ENCODE measurements at regions not wholly inside any gene's neighbourhood (a gene's known extent, or its start where the extent isn't known, plus 50 kb on each side); places are given as distances from the start of the nearest gene placed in this dataset.
"Not testable (repeated sequence)": the region's sequence is repeated elsewhere in the genome, so short reads cannot be mapped to it uniquely, and the experiment has no call there.

- Histone ChIP-seq H3K27me3 (ENCODE audit: control insufficient read depth, insufficient read depth, low read length, poor library complexity, severe bottlenecking) (no peaks in the 10 kb centered on the region), H3K4me3 (ENCODE audit: insufficient read depth, low read depth, low read length) (no peak overlapping the region), H3K4me1 (ENCODE audit: control insufficient read depth, insufficient read depth, low read length) (no peaks in the 10 kb centered on the region), H3K27ac (ENCODE audit: insufficient read depth, low read depth, low read length, poor library complexity, severe bottlenecking) (no peak overlapping the region), H3K36me3 (ENCODE audit: control insufficient read depth, insufficient read depth, low read length) (no peaks in the 10 kb centered on the region), H3K9me3 (ENCODE audit: control insufficient read depth, low read length) (no peaks in the 10 kb centered on the region)
- 69 to 70% methylated on average over 5 of the region's 5 CpGs for WGBS, 2 experiments
Observed at GRCh38 chr7:84912993-84913635, 273.7 kb downstream of the SEMA3D start.

GRCh38 chr7:84912537-84912936 is 274.3 kb downstream of the SEMA3D start:
- no peak overlapping the region for H3K4me3 ChIP-seq (ENCODE audit: insufficient read depth, low read depth, low read length)
- H3K36me3 ChIP-seq (ENCODE audit: control insufficient read depth, insufficient read depth, low read length): no peaks in the 10 kb centered on the region
- H3K27me3 ChIP-seq (ENCODE audit: control insufficient read depth, insufficient read depth, low read length, poor library complexity, severe bottlenecking): no peaks in the 10 kb centered on the region
- H3K4me1 ChIP-seq (ENCODE audit: control insufficient read depth, insufficient read depth, low read length): no peaks in the 10 kb centered on the region
- no peaks in the 10 kb centered on the region for H3K9me3 ChIP-seq (ENCODE audit: control insufficient read depth, low read length)
- no peak overlapping the region for H3K27ac ChIP-seq (ENCODE audit: insufficient read depth, low read depth, low read length, poor library complexity, severe bottlenecking)
- no CpG with 5 or more reads among the region's 2 CpGs for WGBS, 2 experiments

DNA sequence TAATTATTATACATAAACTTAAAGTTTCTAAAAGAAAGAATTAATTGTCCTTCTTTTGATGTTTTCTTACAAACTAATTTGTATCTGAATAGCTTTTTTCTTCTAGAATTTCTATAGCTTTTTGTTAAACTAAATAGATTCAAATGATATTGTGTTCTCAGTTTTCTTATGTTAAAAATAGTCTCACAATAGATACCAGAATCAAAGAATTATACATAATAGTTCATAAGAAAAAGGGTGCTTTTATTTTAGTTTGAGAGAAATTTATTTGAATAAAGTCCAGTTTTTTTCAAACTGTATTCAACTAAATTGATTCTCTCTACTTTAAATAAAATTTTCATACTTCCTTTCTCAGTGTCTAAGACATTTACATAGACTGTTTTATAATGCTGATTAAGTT is 274.8 kb downstream of the SEMA3D start:
- Histone ChIP-seq H3K36me3 (ENCODE audit: control insufficient read depth, insufficient read depth, low read length) (no peaks in the 10 kb centered on the region), H3K4me3 (ENCODE audit: insufficient read depth, low read depth, low read length) (no peak overlapping the region), H3K27me3 (ENCODE audit: control insufficient read depth, insufficient read depth, low read length, poor library complexity, severe bottlenecking) (no peaks in the 10 kb centered on the region), H3K9me3 (ENCODE audit: control insufficient read depth, low read length) (no peaks in the 10 kb centered on the region), H3K27ac (ENCODE audit: insufficient read depth, low read depth, low read length, poor library complexity, severe bottlenecking) (no peak overlapping the region), H3K4me1 (ENCODE audit: control insufficient read depth, insufficient read depth, low read length) (no peaks in the 10 kb centered on the region)

GRCh38 chr7:84911077-84911476 is 275.8 kb downstream of the SEMA3D start:
- Histone ChIP-seq H3K9me3 (ENCODE audit: control insufficient read depth, low read length) (no peaks in the 10 kb centered on the region), H3K27ac (ENCODE audit: insufficient read depth, low read depth, low read length, poor library complexity, severe bottlenecking) (no peak overlapping the region), H3K27me3 (ENCODE audit: control insufficient read depth, insufficient read depth, low read length, poor library complexity, severe bottlenecking) (no peaks in the 10 kb centered on the region), H3K4me3 (ENCODE audit: insufficient read depth, low read depth, low read length) (no peak overlapping the region), H3K4me1 (ENCODE audit: control insufficient read depth, insufficient read depth, low read length) (no peaks in the 10 kb centered on the region), H3K36me3 (ENCODE audit: control insufficient read depth, insufficient read depth, low read length) (no peaks in the 10 kb centered on the region)
- 89 to 92% methylated on average over 3 to 4 of the region's 4 CpGs for WGBS, 2 experiments

GRCh38 chr7:84910322-84910721 is 276.5 kb downstream of the SEMA3D start:
- WGBS, 2 experiments: 87 to 92% methylated on average over 5 of the region's 5 CpGs
- H3K4me3 ChIP-seq (ENCODE audit: insufficient read depth, low read depth, low read length); H3K4me1 ChIP-seq (ENCODE audit: control insufficient read depth, insufficient read depth, low read length); H3K9me3 ChIP-seq (ENCODE audit: control insufficient read depth, low read length); H3K27ac ChIP-seq (ENCODE audit: insufficient read depth, low read depth, low read length, poor library complexity, severe bottlenecking); H3K36me3 ChIP-seq (ENCODE audit: control insufficient read depth, insufficient read depth, low read length); H3K27me3 ChIP-seq (ENCODE audit: control insufficient read depth, insufficient read depth, low read length, poor library complexity, severe bottlenecking): not testable (repeated sequence)

DNA sequence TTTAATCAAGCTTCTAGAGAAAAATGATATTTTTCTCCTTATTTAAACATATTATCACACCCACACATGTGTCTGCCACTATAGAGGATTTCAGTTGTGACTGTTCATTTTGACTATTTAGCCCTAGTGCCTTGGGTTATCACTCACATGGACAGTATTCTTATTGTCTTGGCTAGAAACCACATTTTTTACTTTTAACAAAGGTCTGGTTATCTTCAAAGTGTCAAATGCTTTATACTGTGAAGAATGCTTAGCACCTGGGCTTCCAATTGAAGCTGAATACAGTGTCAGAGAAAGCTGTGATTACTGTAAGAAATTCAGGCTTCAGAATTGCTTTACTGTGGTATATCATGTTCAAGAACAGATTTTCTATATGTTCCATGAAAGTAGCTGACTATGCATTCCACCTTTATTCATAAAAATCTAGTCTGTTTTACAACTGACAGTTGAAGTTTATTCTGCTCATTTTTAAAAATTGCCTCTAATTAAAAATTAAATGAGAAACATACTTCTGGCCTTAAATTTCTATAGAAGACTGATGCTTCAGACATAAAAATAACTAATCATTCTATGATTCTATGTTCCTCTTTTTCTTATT is 278.6 kb downstream of the SEMA3D start:
- Histone ChIP-seq H3K36me3 (ENCODE audit: control insufficient read depth, insufficient read depth, low read length) (no peaks in the 10 kb centered on the region), H3K4me1 (ENCODE audit: control insufficient read depth, insufficient read depth, low read length) (no peaks in the 10 kb centered on the region), H3K9me3 (ENCODE audit: control insufficient read depth, low read length) (no peaks in the 10 kb centered on the region), H3K27me3 (ENCODE audit: control insufficient read depth, insufficient read depth, low read length, poor library complexity, severe bottlenecking) (no peaks in the 10 kb centered on the region), H3K27ac (ENCODE audit: insufficient read depth, low read depth, low read length, poor library complexity, severe bottlenecking) (no peak overlapping the region), H3K4me3 (ENCODE audit: insufficient read depth, low read depth, low read length) (no peak overlapping the region)

GRCh38 chr7:84906889-84907288 is 280.0 kb downstream of the SEMA3D start:
- Histone ChIP-seq H3K36me3 (ENCODE audit: control insufficient read depth, insufficient read depth, low read length) (no peaks in the 10 kb centered on the region), H3K9me3 (ENCODE audit: control insufficient read depth, low read length) (no peaks in the 10 kb centered on the region), H3K4me1 (ENCODE audit: control insufficient read depth, insufficient read depth, low read length) (no peaks in the 10 kb centered on the region), H3K4me3 (ENCODE audit: insufficient read depth, low read depth, low read length) (no peak overlapping the region), H3K27me3 (ENCODE audit: control insufficient read depth, insufficient read depth, low read length, poor library complexity, severe bottlenecking) (no peaks in the 10 kb centered on the region), H3K27ac (ENCODE audit: insufficient read depth, low read depth, low read length, poor library complexity, severe bottlenecking) (no peak overlapping the region)
- WGBS, 2 experiments: 94 to 97% methylated on average over 4 of the region's 4 CpGs

DNA sequence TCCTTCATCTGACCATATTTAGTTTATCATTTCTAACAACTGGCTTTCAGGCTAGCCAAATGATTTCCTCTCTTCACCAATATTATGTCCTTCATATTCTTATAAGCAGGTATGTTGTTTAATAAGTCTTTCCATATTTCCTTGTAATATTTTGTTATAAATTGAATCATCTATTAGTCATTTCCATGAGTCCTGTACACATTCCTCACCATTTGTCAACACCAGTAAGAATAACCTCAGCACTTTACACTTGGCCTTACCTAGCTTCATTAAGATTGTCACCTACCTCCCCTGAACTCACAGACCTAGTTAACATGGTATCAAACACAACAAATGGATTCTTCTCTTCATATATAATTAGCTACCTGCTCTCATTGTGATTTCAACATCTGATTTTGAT is 282.3 kb downstream of the SEMA3D start:
- Histone ChIP-seq H3K27ac (ENCODE audit: insufficient read depth, low read depth, low read length, poor library complexity, severe bottlenecking) (no peak overlapping the region), H3K4me1 (ENCODE audit: control insufficient read depth, insufficient read depth, low read length) (no peaks in the 10 kb centered on the region), H3K27me3 (ENCODE audit: control insufficient read depth, insufficient read depth, low read length, poor library complexity, severe bottlenecking) (no peaks in the 10 kb centered on the region), H3K36me3 (ENCODE audit: control insufficient read depth, insufficient read depth, low read length) (no peaks in the 10 kb centered on the region), H3K9me3 (ENCODE audit: control insufficient read depth, low read length) (no peaks in the 10 kb centered on the region), H3K4me3 (ENCODE audit: insufficient read depth, low read depth, low read length) (no peak overlapping the region)

GRCh38 chr7:84901366-84901765 is 285.5 kb downstream of the SEMA3D start:
- Histone ChIP-seq H3K4me1 (ENCODE audit: control insufficient read depth, insufficient read depth, low read length) (no peaks in the 10 kb centered on the region), H3K27me3 (ENCODE audit: control insufficient read depth, insufficient read depth, low read length, poor library complexity, severe bottlenecking) (no peaks in the 10 kb centered on the region), H3K9me3 (ENCODE audit: control insufficient read depth, low read length) (no peaks in the 10 kb centered on the region), H3K4me3 (ENCODE audit: insufficient read depth, low read depth, low read length) (no peak overlapping the region), H3K36me3 (ENCODE audit: control insufficient read depth, insufficient read depth, low read length) (no peaks in the 10 kb centered on the region), H3K27ac (ENCODE audit: insufficient read depth, low read depth, low read length, poor library complexity, severe bottlenecking) (no peak overlapping the region)

DNA sequence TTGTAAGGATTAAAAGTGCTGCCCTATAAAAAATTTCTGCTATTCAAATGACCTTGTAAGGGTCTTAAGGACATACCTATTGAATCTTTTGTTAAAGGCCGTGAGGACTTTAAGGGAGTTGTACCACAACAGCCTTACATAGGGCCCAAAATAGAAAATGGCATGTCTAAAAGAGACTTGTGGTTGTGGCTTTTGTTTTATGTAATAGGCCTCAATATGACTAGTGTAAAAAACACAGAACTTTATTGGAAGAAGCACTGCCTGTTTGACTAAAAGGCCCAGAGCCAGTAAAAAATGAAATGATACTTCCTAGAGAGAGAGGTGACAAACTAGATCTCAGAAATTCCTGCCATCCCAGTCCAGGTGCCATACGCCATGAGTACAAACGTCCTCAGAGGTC is 286.6 kb downstream of the SEMA3D start:
- WGBS, 2 experiments: 70 to 80% methylated on average over 3 of the region's 3 CpGs
- H3K36me3 ChIP-seq (ENCODE audit: control insufficient read depth, insufficient read depth, low read length): no peaks in the 10 kb centered on the region
- no peaks in the 10 kb centered on the region for H3K9me3 ChIP-seq (ENCODE audit: control insufficient read depth, low read length)
- H3K27me3 ChIP-seq (ENCODE audit: control insufficient read depth, insufficient read depth, low read length, poor library complexity, severe bottlenecking): no peaks in the 10 kb centered on the region
- no peak overlapping the region for H3K27ac ChIP-seq (ENCODE audit: insufficient read depth, low read depth, low read length, poor library complexity, severe bottlenecking)
- no peaks in the 10 kb centered on the region for H3K4me1 ChIP-seq (ENCODE audit: control insufficient read depth, insufficient read depth, low read length)
- no peak overlapping the region for H3K4me3 ChIP-seq (ENCODE audit: insufficient read depth, low read depth, low read length)

GRCh38 chr7:84895563-84895962 is 291.3 kb downstream of the SEMA3D start:
- no peaks in the 10 kb centered on the region for H3K27me3 ChIP-seq (ENCODE audit: control insufficient read depth, insufficient read depth, low read length, poor library complexity, severe bottlenecking)
- no peaks in the 10 kb centered on the region for H3K36me3 ChIP-seq (ENCODE audit: control insufficient read depth, insufficient read depth, low read length)
- H3K4me3 ChIP-seq (ENCODE audit: insufficient read depth, low read depth, low read length): no peak overlapping the region
- H3K9me3 ChIP-seq (ENCODE audit: control insufficient read depth, low read length): no peaks in the 10 kb centered on the region
- WGBS, 2 experiments: 93 to 96% methylated on average over 2 to 3 of the region's 3 CpGs
- H3K4me1 ChIP-seq (ENCODE audit: control insufficient read depth, insufficient read depth, low read length): no peaks in the 10 kb centered on the region
- H3K27ac ChIP-seq (ENCODE audit: insufficient read depth, low read depth, low read length, poor library complexity, severe bottlenecking): no peak overlapping the region
